HG02981 (cell line): ENCODE measurements at regions not wholly inside any gene's neighbourhood (a gene's known extent, or its start where the extent isn't known, plus 50 kb on each side); places are given as distances from the start of the nearest gene placed in this dataset.
A peak's percentile ranks its signal among the peaks of the same experiment; 100 is the strongest.
"Not testable (repeated sequence)": the region's sequence is repeated elsewhere in the genome, so short reads cannot be mapped to it uniquely, and the experiment has no call there.

Source experiments
- ATAC-seq: cut with Tn5 transposase; IDR thresholded peaks from one replicate; pipeline ENCODE4 v1.9.1; 2021; ENCODE audit warnings: mild to moderate bottlenecking, moderate library complexity; ENCODE audit not compliant: unreplicated experiment

DNA sequence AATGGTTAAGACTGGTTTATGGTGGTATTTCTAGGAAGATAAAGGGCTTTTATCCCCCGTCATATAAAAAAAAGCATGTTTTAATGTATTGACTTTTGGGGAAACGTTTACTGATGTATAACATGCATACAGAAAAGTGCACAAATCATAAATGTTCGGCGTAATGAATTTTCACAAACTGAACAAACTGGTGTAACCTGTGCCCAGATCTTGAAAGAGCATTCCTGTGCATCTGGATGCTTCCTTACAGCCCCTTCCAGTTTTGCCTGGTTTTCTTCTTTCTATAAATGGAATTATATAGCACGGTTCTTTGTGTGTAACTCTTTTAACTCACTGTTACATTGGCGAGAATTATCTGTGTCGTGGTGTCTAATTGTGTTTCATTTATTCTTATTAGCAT is 693.8 kb upstream of the TBX3 start:
- no peak for ATAC-seq

DNA sequence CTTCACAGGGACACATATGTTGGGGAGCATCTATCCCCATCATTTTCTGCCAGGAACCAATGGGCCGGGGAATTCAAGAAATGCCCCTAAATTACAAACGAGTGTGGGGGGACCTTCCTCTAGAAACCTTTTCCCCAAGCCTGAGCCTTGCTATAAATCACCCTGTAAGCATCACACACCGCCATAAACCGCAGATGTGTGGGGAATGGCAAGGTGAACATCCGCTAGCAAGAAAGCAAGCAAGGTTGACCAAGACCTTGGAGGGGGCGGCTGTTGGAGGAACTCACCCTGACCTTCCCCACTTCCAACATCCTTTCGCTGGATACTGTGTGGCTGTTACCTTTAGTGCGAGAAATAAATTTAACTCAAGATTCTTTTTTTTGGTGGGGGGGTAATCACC is 693.3 kb upstream of the TBX3 start:
- ATAC-seq = no peak

- ATAC-seq = peak; percentile 87
These were observed 691.4 kb upstream of the TBX3 start for GRCh38 chr12:115375186-115375991.

DNA sequence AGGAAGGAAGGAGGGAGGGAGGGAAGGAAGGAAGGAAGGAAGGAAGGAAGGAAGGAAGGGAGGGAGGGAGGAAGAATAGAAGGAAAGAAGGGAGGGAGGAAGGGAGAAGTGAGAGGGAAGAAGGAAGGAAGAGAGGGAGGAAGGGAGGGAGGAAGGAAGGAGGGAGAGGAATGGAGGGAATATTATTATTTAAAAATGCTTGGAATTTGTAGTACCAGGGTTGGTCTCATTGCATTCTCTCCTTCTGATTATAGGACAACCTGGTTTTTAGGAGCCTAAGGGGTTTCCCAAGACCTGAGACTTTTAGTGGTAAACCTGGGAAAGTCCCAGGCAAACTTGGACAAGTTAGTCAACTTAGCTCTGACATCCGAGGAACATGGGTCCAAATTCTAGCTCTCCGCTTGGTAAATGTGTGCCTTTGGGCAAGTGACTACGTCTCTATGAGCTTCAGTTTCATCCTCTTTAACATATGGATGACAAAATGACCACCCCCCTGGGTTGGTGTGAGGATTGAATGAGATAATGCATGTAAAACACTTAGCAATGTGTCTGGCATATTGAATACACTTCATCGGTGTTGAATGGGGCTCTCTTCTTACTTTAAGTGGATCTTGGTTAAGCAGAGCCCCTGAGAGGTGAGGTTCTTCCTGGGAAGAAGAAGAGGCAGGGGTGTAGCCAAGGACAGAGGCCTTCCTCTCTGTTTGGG is 690.7 kb upstream of the TBX3 start:
- peak; percentile 10 for ATAC-seq

DNA sequence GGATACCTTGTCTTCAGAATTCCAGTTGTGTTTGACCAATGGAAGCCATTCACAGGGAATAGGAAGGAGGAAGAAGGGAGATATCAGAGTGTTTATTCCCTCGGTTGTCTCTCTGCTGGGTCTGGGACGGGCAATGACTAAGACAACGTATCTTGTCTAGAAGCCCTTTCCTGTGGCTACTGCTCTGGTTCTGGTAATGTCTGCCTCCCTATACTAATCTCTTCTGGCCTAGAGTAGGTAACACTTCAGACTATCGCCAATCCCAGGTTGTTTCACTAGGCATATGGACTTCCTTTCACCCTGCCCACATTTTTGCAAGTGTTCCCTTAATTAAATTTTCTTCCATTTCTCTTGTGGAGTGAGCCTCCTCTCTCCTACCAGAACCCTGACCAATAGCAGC is 687.7 kb upstream of the TBX3 start:
- ATAC-seq = no peak

- ATAC-seq = no peak
These were observed 686.7 kb upstream of the TBX3 start for GRCh38 chr12:115370650-115371049.

GRCh38 chr12:115370207-115370606 is 686.2 kb upstream of the TBX3 start:
- no peak for ATAC-seq

DNA sequence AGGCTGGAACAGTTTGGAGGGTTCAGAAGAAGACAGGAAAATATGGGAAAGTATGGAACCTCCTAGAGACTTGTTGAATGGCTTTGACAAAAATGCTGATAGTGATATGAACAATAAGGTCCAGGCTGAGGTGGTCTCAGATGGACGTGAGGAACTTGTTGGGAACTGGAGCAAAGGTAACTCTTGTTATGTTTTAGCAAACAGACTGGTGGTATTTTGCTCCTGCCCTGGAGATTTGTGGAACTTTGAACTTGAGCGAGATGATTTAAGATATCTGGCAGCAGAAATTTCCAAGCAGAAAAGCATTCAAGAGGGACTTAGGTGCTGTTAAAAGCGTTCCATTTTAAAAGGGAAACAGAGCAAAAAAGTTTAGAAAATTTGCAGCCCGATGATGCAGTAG is 682.3 kb upstream of the TBX3 start:
- not testable (repeated sequence) for ATAC-seq

GRCh38 chr12:115365765-115366164 is 681.8 kb upstream of the TBX3 start:
- ATAC-seq = not testable (repeated sequence)

DNA sequence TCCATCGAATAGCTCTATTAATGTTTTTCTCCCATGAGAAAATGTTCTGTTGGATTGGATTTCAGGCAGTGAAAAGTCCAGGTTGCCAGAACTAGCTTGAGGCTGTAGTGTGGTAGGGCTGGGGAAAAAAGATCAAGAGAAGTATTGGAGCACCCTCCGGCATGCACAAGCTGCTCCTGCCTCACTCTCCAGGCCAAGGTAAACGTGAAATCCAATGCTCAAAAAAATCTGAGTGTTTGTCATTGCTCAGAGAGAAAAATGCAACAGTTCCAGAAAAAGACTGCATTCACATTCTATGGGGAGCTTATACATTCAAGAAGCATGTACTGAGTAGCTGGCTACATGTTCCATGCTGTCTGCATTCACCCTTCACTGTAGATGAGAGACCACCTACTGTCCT is 680.9 kb upstream of the TBX3 start:
- ATAC-seq = no peak

GRCh38 chr12:115362339-115362976 is 678.5 kb upstream of the TBX3 start:
- ATAC-seq = no peak

- no peak for ATAC-seq
These were observed 673.7 kb upstream of the TBX3 start for GRCh38 chr12:115357681-115358080.

DNA sequence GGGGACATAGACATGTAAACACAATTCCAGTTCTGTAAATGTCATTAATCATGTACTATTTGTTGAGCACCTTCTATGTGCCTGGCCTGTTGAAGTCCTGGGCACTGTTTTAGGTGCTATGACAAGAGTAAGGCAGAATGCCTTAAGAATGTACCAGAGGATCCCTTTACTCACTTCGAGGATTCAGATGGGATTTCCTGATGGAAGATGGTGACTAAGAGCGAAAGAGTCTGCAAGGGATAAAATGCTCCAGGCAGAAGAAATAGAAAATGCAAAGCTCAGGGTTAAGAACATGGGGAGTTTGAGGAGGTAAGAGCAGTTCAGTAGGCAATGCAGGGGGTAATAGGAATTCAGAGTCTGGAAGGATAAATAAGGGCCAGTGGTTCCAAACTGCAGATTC is 671.3 kb upstream of the TBX3 start:
- no peak for ATAC-seq

- ATAC-seq = no peak
These were observed 670.3 kb upstream of the TBX3 start for GRCh38 chr12:115354007-115354890.

DNA sequence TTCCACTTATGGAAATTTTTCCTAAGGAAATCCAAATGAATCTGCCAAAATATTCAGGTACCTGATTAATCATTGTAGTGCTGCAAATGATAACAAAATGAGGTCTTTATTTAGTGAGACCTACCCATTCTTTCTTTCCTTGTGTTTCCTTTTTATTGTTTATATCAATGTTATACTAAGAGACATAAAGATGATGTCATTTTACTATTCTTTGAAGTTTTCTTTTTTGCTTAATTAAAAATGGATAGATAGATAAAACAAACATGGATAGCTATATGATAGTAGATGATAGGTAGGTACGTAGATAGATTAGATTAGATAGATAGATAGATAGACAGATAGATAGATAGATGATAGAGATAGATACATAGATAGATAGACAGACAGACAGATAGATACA is 669.5 kb upstream of the TBX3 start:
- ATAC-seq = no peak

GRCh38 chr12:115351514-115352077 is 667.6 kb upstream of the TBX3 start:
- ATAC-seq = no peak

- no peak for ATAC-seq
These were observed 665.7 kb upstream of the TBX3 start for GRCh38 chr12:115349711-115350110.

DNA sequence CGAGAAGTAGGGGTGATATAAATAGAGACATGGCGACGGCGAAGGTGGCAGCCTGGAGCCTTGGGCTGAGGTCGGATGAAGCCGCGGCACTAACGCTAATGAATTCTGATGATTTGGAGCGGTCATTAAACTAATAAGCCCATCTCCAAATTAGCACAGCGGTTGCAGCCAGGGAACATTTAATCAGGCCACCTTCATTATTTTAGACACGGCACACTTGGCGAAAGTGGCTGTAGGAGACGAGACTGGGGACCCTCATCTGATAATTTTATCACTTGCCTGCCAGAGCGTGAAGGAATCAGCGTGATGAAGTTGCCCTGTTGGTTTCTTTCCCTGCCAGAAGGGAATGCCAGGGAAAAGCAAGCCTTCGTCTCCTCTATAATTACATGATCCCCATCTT is 664.3 kb upstream of the TBX3 start:
- no peak for ATAC-seq

DNA sequence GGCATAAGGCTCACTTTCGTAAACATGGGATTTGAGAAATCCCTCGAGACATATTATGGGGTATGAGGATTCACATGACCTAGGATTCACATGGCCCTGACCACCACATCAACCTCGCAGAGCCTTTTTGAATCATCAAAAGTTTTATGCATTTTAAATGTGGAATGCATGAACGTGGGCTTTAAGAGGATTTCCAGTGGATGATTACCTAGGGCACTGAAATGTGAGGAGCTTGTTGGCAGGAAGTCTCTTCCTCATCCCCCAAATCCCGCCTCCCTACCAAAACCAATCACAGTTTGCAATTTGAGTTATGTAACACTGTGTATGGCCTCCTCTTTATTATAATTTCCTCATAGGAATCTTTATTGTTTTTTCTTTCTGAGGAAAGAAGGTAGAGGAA is 659.6 kb upstream of the TBX3 start:
- ATAC-seq = no peak

DNA sequence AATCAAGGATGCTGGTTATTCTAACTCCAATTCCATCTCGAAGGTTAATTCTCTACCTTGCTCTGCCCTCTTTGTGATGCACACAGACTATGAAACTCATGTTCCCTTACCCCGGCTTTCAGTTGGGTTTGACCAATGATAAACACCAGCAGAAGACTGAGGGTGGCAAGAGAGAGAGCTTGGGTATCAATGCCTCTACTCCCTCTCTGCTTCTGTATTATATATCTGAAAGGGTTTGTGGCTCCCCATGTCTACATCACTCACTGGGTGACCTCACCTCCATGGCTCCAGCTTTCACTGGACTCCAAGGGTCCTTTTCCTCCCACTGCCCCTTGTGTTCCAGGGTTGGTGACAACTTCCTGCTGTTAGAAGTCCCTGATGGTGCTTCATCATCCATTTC is 659.0 kb upstream of the TBX3 start:
- ATAC-seq = no peak

DNA sequence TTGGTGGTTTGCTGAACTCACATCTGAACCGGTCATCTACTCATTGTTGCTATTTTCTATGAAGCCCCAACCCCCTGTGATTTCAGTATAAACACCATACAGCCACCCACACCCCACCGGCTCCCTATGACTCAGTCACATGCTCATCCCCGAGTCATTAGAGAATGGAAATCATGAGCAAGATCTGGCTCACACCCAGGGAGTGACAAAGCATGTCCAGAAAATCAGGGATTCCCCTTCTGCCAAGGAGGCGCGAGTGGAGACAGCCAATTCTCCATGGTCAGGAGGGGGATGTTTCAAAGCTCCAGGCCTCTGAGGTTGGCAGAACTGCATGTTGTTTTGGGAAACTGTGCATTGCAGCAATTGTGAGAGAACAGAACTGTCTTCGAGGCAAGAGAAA is 657.5 kb upstream of the TBX3 start:
- no peak for ATAC-seq
